ENCODE measurements at regions not wholly inside any gene's neighbourhood (a gene's known extent, or its start where the extent isn't known, plus 50 kb on each side); places are given as distances from the start of the nearest gene placed in this dataset.
"Not testable (repeated sequence)": the region's sequence is repeated elsewhere in the genome, so short reads cannot be mapped to it uniquely, and the experiment has no call there.

GRCh38 chr6:170037541-170038250, 253.2 kb downstream of the DLL1 start:
- DNase-seq (ENCODE audit: extremely low read depth, low read depth, low spot score): no peak

DNA sequence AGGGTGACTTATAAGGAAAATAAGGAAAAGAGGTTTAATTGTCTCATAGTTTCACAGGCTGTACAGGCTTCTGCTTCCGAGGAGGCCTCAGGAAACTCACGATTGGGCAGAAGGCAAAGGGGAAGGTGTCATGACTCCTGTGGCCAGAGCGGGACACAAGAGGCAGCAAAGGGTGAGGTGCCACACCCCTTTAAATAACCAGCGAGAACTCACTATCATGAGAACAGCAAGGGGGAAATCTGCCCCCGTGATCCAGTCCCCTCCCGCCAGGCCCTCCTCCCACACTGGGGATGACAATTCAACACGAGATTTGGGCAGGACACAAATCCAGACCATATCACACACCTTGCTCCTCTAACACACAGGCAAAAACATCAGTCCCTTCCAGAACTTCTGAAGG, 254.0 kb downstream of the DLL1 start:
- no peak for DNase-seq (ENCODE audit: extremely low read depth, low read depth, low spot score)

- DNase-seq (ENCODE audit: extremely low read depth, low read depth, low spot score): not testable (repeated sequence)
Observed at GRCh38 chr6:170036367-170036766, 254.5 kb downstream of the DLL1 start.

- DNase-seq (ENCODE audit: extremely low read depth, low read depth, low spot score): no peak
Observed at GRCh38 chr6:170035901-170036304, 255.0 kb downstream of the DLL1 start.

DNA sequence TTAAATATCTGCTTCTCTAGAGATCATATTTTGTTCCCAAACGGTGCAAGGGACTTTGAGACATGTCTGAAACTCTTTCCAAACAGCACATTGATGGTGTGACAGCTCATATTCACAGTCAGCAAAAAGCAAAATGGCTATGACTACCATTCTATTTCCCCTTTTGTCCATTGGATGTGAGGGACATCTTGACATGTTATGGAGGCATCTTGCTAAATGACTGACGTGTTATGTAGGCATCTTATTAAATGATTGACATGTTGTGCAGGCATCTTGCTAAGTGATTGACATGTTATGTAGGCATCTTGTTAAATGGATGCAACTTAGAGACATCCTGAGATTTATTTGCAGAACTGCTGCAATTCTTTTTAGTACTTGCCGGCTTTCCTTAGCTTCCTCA, 255.8 kb downstream of the DLL1 start:
- DNase-seq (ENCODE audit: extremely low read depth, low read depth, low spot score): no peak

DNA sequence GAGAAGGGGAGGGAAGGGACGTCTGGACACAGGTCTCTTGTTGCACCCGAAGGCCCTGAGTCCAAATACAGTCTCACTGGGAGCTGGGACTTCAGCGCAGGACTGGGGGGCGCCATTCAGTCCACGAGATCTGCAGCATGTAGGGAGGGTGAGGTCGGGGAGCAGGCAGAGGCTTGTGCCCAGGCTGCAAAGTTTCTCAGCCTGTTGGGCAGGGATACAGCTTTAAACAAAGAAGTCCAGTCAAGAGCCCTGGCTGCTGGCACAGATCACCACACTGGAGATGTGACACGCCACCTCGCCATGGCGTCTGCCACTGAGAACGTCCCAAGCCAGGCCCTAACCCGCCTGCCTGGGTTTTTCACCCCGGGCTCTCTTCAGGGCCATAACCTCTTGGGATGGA, 256.6 kb downstream of the DLL1 start:
- DNase-seq (ENCODE audit: extremely low read depth, low read depth, low spot score): no peak

DNA sequence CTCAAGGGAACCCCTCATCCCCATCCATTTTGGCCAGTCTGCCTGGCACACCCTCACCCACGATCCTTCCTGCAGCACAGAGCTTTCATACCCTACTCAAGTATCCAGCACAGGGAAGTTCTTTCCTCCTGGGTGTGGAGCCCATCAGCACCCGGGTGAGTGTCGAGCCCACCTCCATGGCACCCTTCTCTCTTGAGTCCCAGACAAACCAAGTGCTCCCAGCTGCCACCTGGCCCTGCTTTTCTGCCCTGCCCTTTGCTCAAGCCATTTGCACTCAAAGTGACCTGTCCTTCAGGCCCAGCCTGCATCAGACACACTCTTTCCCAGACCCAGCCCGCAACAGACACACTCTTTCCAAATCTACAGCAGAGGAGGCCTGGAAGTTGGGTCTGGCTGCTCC, 257.2 kb downstream of the DLL1 start:
- no peak for DNase-seq (ENCODE audit: extremely low read depth, low read depth, low spot score)

DNA sequence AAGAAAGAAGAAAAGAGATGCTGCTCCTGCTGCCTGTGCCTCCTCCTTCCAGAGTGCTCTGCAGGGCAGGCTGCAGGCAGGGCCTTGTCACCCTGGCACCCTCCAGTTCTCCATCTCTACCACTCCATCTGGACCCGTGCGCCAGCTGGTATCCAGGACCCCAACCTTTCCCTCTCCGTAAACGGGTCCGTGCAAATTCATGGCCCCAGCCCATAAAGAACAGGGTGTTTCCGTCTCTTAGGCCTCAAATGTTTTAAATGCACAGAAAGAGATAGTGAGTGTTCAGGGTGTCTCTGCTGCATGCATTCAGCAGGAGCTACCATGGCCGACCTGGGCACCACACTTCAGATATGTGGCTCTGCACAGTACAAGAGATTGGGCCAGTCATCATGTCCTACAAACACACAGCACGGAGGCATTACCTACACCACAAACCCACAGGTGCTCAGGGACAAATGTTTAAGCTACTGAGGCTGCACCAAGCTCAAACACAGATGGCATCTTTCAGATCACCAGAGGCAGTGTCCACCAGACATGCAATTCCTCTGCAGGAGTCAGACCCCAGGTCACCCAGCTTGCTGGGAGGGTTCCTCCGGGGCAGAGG, 258.1 kb downstream of the DLL1 start:
- no peak for DNase-seq (ENCODE audit: extremely low read depth, low read depth, low spot score)

GRCh38 chr6:170032197-170032596, 258.7 kb downstream of the DLL1 start:
- DNase-seq (ENCODE audit: extremely low read depth, low read depth, low spot score): no peak

DNA sequence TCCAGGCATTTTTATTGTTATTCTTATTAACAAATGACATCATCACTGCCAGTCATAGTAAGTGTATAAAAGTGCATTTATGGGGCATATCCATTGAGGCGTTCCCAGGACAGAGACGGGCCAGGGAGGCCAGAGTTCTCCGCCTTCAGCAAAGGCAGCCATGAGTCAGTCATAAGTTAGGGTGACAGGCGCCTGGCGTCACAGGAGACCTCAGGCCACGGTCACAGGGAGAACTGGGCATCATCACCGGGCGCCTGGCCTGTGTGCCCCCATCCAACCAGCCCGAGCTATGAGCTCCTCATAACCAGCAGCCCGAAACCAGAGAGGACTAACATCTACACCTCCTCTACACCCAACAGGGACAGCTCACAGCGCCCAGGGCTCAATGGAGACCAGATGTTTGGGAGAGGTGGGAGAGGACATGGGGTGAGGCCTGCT, 259.2 kb downstream of the DLL1 start:
- no peak for DNase-seq (ENCODE audit: extremely low read depth, low read depth, low spot score)

DNA sequence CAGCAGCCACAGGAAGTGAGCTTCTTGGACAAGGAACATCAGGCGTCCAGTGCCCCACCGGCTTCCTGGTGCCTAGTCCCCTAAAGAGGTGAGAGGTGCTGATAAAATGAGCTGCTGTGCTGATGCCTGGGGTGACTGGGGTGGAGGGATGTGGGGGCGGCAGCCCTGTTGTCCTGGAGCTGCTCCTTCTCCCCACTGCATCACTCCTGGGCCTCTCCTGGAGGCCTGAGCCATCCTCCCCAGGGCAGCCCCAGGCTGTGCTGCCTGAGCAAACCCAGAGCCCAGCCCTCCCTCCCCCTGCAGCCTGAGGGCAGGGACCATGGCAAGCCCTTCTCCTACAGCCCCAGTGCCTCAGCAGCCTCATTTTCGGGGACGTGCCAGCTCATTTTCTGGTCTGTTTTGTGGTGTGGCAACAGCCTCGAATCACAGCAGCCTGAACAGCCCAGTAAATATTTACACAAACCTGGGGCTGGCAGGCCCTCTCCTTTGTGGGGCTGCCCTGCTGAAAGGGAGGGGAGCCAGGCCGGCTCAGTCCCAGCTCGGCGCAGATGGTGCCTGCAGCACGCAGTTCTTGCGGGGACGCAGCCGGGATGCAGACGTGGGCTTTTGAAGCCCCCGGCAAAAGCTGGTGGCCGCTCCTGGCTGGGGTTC, 259.9 kb downstream of the DLL1 start:
- DNase-seq (ENCODE audit: extremely low read depth, low read depth, low spot score): no peak

DNA sequence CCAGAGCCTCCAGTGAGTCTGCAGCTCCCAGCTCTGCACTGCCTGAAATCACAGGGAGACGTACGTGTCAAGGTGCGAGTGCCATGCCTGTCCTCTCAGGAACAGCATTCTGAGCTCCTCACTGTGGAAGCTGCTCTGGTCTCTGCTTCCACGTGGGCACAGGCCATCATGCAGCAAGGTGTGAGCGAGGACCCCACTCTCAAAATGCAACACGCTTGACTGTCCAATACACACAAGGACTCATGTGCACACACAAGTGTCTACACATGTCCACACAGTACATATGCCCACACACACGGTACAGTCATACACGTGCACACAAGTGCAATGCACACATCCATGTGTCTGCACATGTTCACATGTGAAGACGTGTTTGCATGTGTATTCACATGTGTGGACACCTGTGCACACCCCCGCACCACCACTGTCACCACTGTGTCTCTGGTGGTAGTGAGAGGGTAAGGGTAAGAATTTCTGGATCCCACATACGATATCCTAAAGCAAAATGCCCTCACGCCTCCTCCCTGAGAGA, 260.5 kb downstream of the DLL1 start:
- no peak for DNase-seq (ENCODE audit: extremely low read depth, low read depth, low spot score)

DNA sequence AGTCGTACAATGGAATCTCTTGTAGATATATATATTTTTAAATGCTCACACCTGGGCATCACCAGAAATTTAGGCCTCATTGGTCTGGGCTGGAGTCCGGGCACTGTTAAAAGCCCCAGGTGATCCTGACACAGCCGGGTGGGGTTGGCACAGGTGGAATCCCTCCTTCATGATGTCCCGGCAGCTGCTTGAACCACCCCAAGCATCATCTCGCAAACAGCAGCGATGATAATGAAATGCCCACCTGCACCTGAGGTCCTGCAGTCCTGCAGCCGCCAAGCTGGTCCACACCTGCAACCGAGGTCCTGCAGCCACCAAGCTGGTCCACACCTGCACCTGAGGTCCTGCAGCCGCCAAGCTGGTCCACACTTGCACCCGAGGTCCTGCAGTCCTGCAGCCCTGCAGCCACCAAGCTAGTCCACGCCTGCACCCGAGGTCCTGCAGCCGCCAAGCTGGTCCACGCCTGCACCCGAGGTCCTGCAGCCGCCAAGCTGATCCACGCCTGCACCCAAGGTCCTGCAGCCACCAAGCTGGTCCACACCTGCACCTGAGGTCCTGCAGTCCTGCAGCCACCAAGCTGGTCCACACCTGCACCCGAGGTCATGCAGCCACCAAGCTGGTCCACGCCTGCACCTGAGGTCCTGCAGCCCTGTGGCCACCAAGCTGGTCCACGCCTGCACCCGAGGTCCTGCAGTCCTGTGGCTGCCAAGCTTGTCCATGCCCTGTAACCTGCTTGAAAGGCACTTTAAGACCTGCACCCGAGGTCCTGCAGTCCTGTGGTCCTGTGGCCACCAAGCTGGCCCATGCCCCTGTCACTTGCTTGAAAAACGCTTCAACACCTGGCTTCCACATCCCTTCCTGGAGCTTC, 261.2 kb downstream of the DLL1 start:
- DNase-seq (ENCODE audit: extremely low read depth, low read depth, low spot score): no peak

- no peak for DNase-seq (ENCODE audit: extremely low read depth, low read depth, low spot score)
Observed at GRCh38 chr6:170028629-170029345, 262.1 kb downstream of the DLL1 start.

GRCh38 chr6:170027647-170028043, 263.2 kb downstream of the DLL1 start:
- DNase-seq (ENCODE audit: extremely low read depth, low read depth, low spot score): no peak

GRCh38 chr6:170026751-170027646, 263.9 kb downstream of the DLL1 start:
- no peak for DNase-seq (ENCODE audit: extremely low read depth, low read depth, low spot score)

GRCh38 chr6:170025935-170026750, 264.7 kb downstream of the DLL1 start:
- no peak for DNase-seq (ENCODE audit: extremely low read depth, low read depth, low spot score)

GRCh38 chr6:170025341-170025911, 265.5 kb downstream of the DLL1 start:
- DNase-seq (ENCODE audit: extremely low read depth, low read depth, low spot score): no peak

All from glomerular endothelial cell (primary cell).